IPS-11a (cell line): ENCODE measurements at regions not wholly inside any gene's neighbourhood (a gene's known extent, or its start where the extent isn't known, plus 50 kb on each side); places are given as distances from the start of the nearest gene placed in this dataset.
"Not testable (repeated sequence)": the region's sequence is repeated elsewhere in the genome, so short reads cannot be mapped to it uniquely, and the experiment has no call there.

Experiments
- H3K4me3 ChIP-seq: one replicate; pipeline ENCODE4 v1.5.1; 2013; ENCODE audit warnings: low read depth, low read length, control low read depth

GRCh38 chr12:9340422-9341259 is 132.4 kb upstream of the PZP start:
- H3K4me3 ChIP-seq, result no peak overlapping the region

- no peak overlapping the region for H3K4me3 ChIP-seq
These were observed 129.5 kb upstream of the PZP start for GRCh38 chr12:9337656-9338055.

GRCh38 chr12:9336375-9337011 is 128.3 kb upstream of the PZP start:
- H3K4me3 ChIP-seq, result not testable (repeated sequence)

GRCh38 chr12:9335867-9336266 is 127.7 kb upstream of the PZP start:
- H3K4me3 ChIP-seq, result no peak overlapping the region

GRCh38 chr12:9334964-9335363 is 126.8 kb upstream of the PZP start:
- no peak overlapping the region for H3K4me3 ChIP-seq

GRCh38 chr12:9334041-9334692 is 126.0 kb upstream of the PZP start:
- H3K4me3 ChIP-seq, result no peak overlapping the region

GRCh38 chr12:9333161-9333560 is 125.0 kb upstream of the PZP start:
- H3K4me3 ChIP-seq, result no peak overlapping the region

- no peak overlapping the region for H3K4me3 ChIP-seq
These were observed 124.4 kb upstream of the PZP start for GRCh38 chr12:9332564-9332963.

- no peak overlapping the region for H3K4me3 ChIP-seq
These were observed 123.0 kb upstream of the PZP start for GRCh38 chr12:9331218-9331626.

- no peak overlapping the region for H3K4me3 ChIP-seq
These were observed 120.8 kb upstream of the PZP start for GRCh38 chr12:9329019-9329418.

GRCh38 chr12:9328065-9328464 is 119.9 kb upstream of the PZP start:
- no peak overlapping the region for H3K4me3 ChIP-seq

GRCh38 chr12:9327320-9327719 is 119.1 kb upstream of the PZP start:
- no peak overlapping the region for H3K4me3 ChIP-seq

- H3K4me3 ChIP-seq, result not testable (repeated sequence)
These were observed 118.7 kb upstream of the PZP start for GRCh38 chr12:9326849-9327248.

- no peak overlapping the region for H3K4me3 ChIP-seq
These were observed 117.9 kb upstream of the PZP start for GRCh38 chr12:9326085-9326484.

GRCh38 chr12:9325471-9325870 is 117.3 kb upstream of the PZP start:
- no peak overlapping the region for H3K4me3 ChIP-seq

- no peak overlapping the region for H3K4me3 ChIP-seq
These were observed 116.6 kb upstream of the PZP start for GRCh38 chr12:9324782-9325181.

GRCh38 chr12:9323144-9323681 is 115.0 kb upstream of the PZP start:
- H3K4me3 ChIP-seq, result no peak overlapping the region

- H3K4me3 ChIP-seq, result no peak overlapping the region
These were observed 111.6 kb upstream of the PZP start for GRCh38 chr12:9319842-9320173.

GRCh38 chr12:9319044-9319841 is 111.0 kb upstream of the PZP start:
- no peak overlapping the region for H3K4me3 ChIP-seq

GRCh38 chr12:9313479-9313878 is 105.3 kb upstream of the PZP start:
- not testable (repeated sequence) for H3K4me3 ChIP-seq
